ENCODE measurements at regions not wholly inside any gene's neighbourhood (a gene's known extent, or its start where the extent isn't known, plus 50 kb on each side); places are given as distances from the start of the nearest gene placed in this dataset.

DNA sequence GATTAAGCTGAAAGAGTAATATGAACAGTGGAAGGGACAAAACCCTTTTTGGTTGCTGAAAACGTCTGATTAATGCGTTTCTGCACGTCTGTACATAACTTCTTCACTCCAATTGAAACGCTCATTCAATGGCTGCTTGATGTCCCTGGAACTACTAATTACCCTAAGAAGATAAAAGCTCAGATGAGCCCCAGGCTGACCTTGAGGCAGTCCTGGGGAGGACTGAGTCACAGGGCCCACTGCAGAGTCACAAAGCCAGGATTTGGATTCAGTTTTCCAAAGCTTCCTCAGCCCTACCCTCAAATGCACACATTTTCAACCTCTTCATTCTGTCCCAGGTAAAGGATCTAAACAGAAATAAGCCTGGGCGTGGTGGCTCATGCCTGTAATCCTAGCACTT lies 75.0 kb upstream of the FLT1 start:
- Histone ChIP-seq H3K4me1 (ENCODE audit: insufficient read depth, low read length) (no peaks in the 10 kb centered on the region), H3K27ac (ENCODE audit: low read depth in 1 of 2, low read length in 2 of 2) (no peak overlapping the region), H3K4me3 (ENCODE audit: low read length) (no peak overlapping the region), H3K9me3 (ENCODE audit: control insufficient read depth in 1 of 2, insufficient read depth in 1 of 2, low read length in 2 of 2) (no peaks in the 10 kb centered on the region), H3K27me3 (ENCODE audit: control insufficient read depth in 1 of 2, insufficient read depth in 2 of 2, low read length in 2 of 2) (no peaks in the 10 kb centered on the region), H3K36me3 (ENCODE audit: insufficient read depth, low read length) (no peaks in the 10 kb centered on the region)
- DNase-seq (no peak), ATAC-seq (ENCODE audit: poor library complexity) (no peak)
- TF ChIP-seq, protein P1, sequence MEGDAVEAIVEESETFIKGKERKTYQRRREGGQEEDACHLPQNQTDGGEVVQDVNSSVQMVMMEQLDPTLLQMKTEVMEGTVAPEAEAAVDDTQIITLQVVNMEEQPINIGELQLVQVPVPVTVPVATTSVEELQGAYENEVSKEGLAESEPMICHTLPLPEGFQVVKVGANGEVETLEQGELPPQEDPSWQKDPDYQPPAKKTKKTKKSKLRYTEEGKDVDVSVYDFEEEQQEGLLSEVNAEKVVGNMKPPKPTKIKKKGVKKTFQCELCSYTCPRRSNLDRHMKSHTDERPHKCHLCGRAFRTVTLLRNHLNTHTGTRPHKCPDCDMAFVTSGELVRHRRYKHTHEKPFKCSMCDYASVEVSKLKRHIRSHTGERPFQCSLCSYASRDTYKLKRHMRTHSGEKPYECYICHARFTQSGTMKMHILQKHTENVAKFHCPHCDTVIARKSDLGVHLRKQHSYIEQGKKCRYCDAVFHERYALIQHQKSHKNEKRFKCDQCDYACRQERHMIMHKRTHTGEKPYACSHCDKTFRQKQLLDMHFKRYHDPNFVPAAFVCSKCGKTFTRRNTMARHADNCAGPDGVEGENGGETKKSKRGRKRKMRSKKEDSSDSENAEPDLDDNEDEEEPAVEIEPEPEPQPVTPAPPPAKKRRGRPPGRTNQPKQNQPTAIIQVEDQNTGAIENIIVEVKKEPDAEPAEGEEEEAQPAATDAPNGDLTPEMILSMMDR (IDR thresholded peaks at IDR 0.05): no peak
- H3K4me3 Mint-ChIP-seq: no peak overlapping the region
- intact Hi-C loops (cut with DNase I, micrococcal nuclease): no loop called here
- ChIA-PET POLR2A (no interaction called here), CTCF (no interaction called here)
- no peaks in the 10 kb centered on the region for H3K27me3 Mint-ChIP-seq
- H3K27ac Mint-ChIP-seq: no peak overlapping the region
- H3K9me3 Mint-ChIP-seq: no peaks in the 10 kb centered on the region
- no peaks in the 10 kb centered on the region for H3K4me1 Mint-ChIP-seq (ENCODE audit: low read depth)
- H3K36me3 Mint-ChIP-seq (ENCODE audit: low read depth): no peaks in the 10 kb centered on the region

GRCh38 chr13:28568286-28568685 lies 73.4 kb upstream of the FLT1 start:
- Mint-ChIP-seq H3K27ac (no peak overlapping the region), H3K27me3 (no peaks in the 10 kb centered on the region), H3K4me1 (ENCODE audit: low read depth) (no peaks in the 10 kb centered on the region), H3K36me3 (ENCODE audit: low read depth) (no peaks in the 10 kb centered on the region), H3K4me3 (no peak overlapping the region), H3K9me3 (no peaks in the 10 kb centered on the region)
- Histone ChIP-seq H3K4me3 (ENCODE audit: low read length) (no peak overlapping the region), H3K9me3 (ENCODE audit: control insufficient read depth in 1 of 2, insufficient read depth in 1 of 2, low read length in 2 of 2) (no peaks in the 10 kb centered on the region), H3K4me1 (ENCODE audit: insufficient read depth, low read length) (no peaks in the 10 kb centered on the region), H3K36me3 (ENCODE audit: insufficient read depth, low read length) (no peaks in the 10 kb centered on the region), H3K27ac (ENCODE audit: low read depth in 1 of 2, low read length in 2 of 2) (no peak overlapping the region), H3K27me3 (ENCODE audit: control insufficient read depth in 1 of 2, insufficient read depth in 2 of 2, low read length in 2 of 2) (no peaks in the 10 kb centered on the region)
- ATAC-seq (ENCODE audit: poor library complexity) (no peak), DNase-seq (no peak)
- ChIA-PET POLR2A (no interaction called here), CTCF (no interaction called here)
- intact Hi-C loops (cut with DNase I, micrococcal nuclease): no loop called here
- TF ChIP-seq, protein P1 (IDR thresholded peaks at IDR 0.05): no peak

- no peaks in the 10 kb centered on the region for H3K4me1 ChIP-seq (ENCODE audit: insufficient read depth, low read length)
- Mint-ChIP-seq H3K27me3 (no peaks in the 10 kb centered on the region), H3K36me3 (ENCODE audit: low read depth) (no peaks in the 10 kb centered on the region), H3K4me3 (no peak overlapping the region), H3K9me3 (no peaks in the 10 kb centered on the region), H3K4me1 (ENCODE audit: low read depth) (no peaks in the 10 kb centered on the region), H3K27ac (no peak overlapping the region)
- no peak overlapping the region for H3K27ac ChIP-seq (ENCODE audit: low read depth in 1 of 2, low read length in 2 of 2)
- intact Hi-C loops (cut with DNase I, micrococcal nuclease): no loop called here
- CTCF ChIA-PET: no interaction called here
- POLR2A ChIA-PET: no interaction called here
- H3K4me3 ChIP-seq (ENCODE audit: low read length): no peak overlapping the region
- ATAC-seq (ENCODE audit: poor library complexity) (no peak), DNase-seq (no peak)
- H3K27me3 ChIP-seq (ENCODE audit: control insufficient read depth in 1 of 2, insufficient read depth in 2 of 2, low read length in 2 of 2): no peaks in the 10 kb centered on the region
- TF ChIP-seq, protein P1 (IDR thresholded peaks at IDR 0.05): no peak
- no peaks in the 10 kb centered on the region for H3K36me3 ChIP-seq (ENCODE audit: insufficient read depth, low read length)
- H3K9me3 ChIP-seq (ENCODE audit: control insufficient read depth in 1 of 2, insufficient read depth in 1 of 2, low read length in 2 of 2): no peaks in the 10 kb centered on the region
Observed at GRCh38 chr13:28566891-28567290, 72.0 kb upstream of the FLT1 start.
